SK-N-SH (cell line): ENCODE measurements at regions not wholly inside any gene's neighbourhood (a gene's known extent, or its start where the extent isn't known, plus 50 kb on each side); places are given as distances from the start of the nearest gene placed in this dataset.

Experiments
- CTCF ChIA-PET: fragments of 300-600, 350-600 bp; formaldehyde crosslinking; extraction: SDS; loops from one replicate; lab custom pipeline; 2021; lab: Yijun Ruan, JAX
- POLR2A ChIA-PET: fragments of 350-600 bp; sonication (Branson Sonifier 250); formaldehyde crosslinking; extraction: SDS; loops from one replicate; lab custom pipeline; 2020; ENCODE audit warnings: antibody characterized with exemption, inconsistent platforms; lab: Yijun Ruan, JAX
- DNase-seq: peaks from one replicate; pipeline ENCODE4 v3.0.0; 2012
- H2AFZ ChIP-seq: fragments of 200-600 bp; sonication (generic); 2 replicates; pipeline ENCODE4 v1.8.1; 2016; ENCODE audit warnings: antibody characterized with exemption, mild to moderate bottlenecking, low read depth
- H3F3A ChIP-seq: fragments of 200-600 bp; sonication (generic); replicated peaks from 2 replicates; pipeline ENCODE3; 2016; ENCODE audit warnings: antibody characterized with exemption, mild to moderate bottlenecking; ENCODE audit not compliant: insufficient read depth
- H3K27ac ChIP-seq, 2 experiments: fragments of 200-500 bp in 1 of 2; fragments of 200-600 bp in 1 of 2; sonication (Bioruptor generic) in 1 of 2; sonication (generic), shearing (Covaris generic) in 1 of 2; 2 replicates each; pipeline versions ENCODE4 v1.5.1 to v1.6.1; 2014 to 2016; ENCODE audit warnings: low read depth in 2 of 2, inconsistent platforms in 1 of 2, low read length in 1 of 2, mild to moderate bottlenecking in 1 of 2, mixed read lengths in 1 of 2
- H3K27me3 ChIP-seq: fragments of 200-600 bp; sonication (generic), shearing (Covaris generic); 2 replicates; pipeline ENCODE4 v1.6.1; 2016; ENCODE audit warnings: mixed run types; ENCODE audit not compliant: insufficient read depth
- H3K36me3 ChIP-seq, 2 experiments: fragments of 200-500 bp in 1 of 2; fragments of 200-600 bp in 1 of 2; sonication (Bioruptor generic) in 1 of 2; sonication (generic) in 1 of 2; replicated peaks in 1 of 2; 2 replicates each; pipeline versions ENCODE3 to v1.5.1; 2014 to 2016; ENCODE audit warnings: low read length in 1 of 2, mild to moderate bottlenecking in 1 of 2; ENCODE audit not compliant: insufficient read depth in 2 of 2, control insufficient read depth in 1 of 2
- H3K4me1 ChIP-seq, 2 experiments: fragments of 200-500 bp in 1 of 2; fragments of 200-600 bp in 1 of 2; sonication (Bioruptor generic) in 1 of 2; sonication (generic), shearing (Covaris generic) in 1 of 2; 2 replicates each; pipeline versions ENCODE4 v1.5.1 to v1.6.1; 2014 to 2016; ENCODE audit warnings: low read depth in 1 of 2, low read length in 1 of 2, mixed run types in 1 of 2; ENCODE audit not compliant: insufficient read depth in 2 of 2, control insufficient read depth in 1 of 2
- H3K4me2 ChIP-seq: fragments of 200-600 bp; sonication (generic), shearing (Covaris generic); 2 replicates; pipeline ENCODE4 v1.6.1; 2017; ENCODE audit warnings: mixed run types
- H3K4me3 ChIP-seq, 2 experiments: fragments of 200-500 bp in 1 of 2; fragments of 200-600 bp in 1 of 2; sonication (Bioruptor generic) in 1 of 2; sonication (generic), shearing (Covaris generic) in 1 of 2; 2 replicates each; pipeline versions ENCODE4 v1.5.1 to v1.8.1; 2014 to 2016; ENCODE audit warnings: low read depth in 2 of 2, inconsistent platforms in 1 of 2, low read length in 1 of 2, mild to moderate bottlenecking in 1 of 2, mixed read lengths in 1 of 2, moderate library complexity in 1 of 2
- H3K79me2 ChIP-seq: fragments of 200-600 bp; sonication (generic); 2 replicates; pipeline ENCODE4 v1.8.1; 2017; ENCODE audit warnings: mild to moderate bottlenecking; ENCODE audit not compliant: insufficient read depth
- H3K9ac ChIP-seq: fragments of 200-600 bp; sonication (generic); 2 replicates; pipeline ENCODE4 v1.6.1; 2017; ENCODE audit warnings: mixed run types
- H3K9me2 ChIP-seq: fragments of 200-600 bp; sonication (generic); 2 replicates; pipeline ENCODE4 v1.6.1; 2017; ENCODE audit warnings: mixed run types
- H3K9me3 ChIP-seq: fragments of 200-600 bp; sonication (generic); 2 replicates; pipeline ENCODE4 v1.6.1; 2017; ENCODE audit warnings: mixed run types, mild to moderate bottlenecking, moderate library complexity
- H4K20me1 ChIP-seq: fragments of 200-600 bp; sonication (generic); 2 replicates; pipeline ENCODE4 v1.6.1; 2017; ENCODE audit warnings: mild to moderate bottlenecking, mixed run types; ENCODE audit not compliant: insufficient read depth
- FOXJ3 ChIP-seq: sonication (generic); formaldehyde crosslinking; IDR thresholded peaks from 2 replicates; pipeline ENCODE4 v1.5.1; 2020; ENCODE audit warnings: mild to moderate bottlenecking, missing genetic modification reagents
- GABPA ChIP-seq: IDR thresholded peaks from 2 replicates; pipeline ENCODE4 v1.4.0; 2012; ENCODE audit warnings: low read depth, mild to moderate bottlenecking
- JUND ChIP-seq: IDR thresholded peaks from 2 replicates; pipeline ENCODE4 v1.4.0; 2012
- NRF1 ChIP-seq: IDR thresholded peaks from 2 replicates; pipeline ENCODE4 v1.6.1; 2012; ENCODE audit warnings: low read depth, mild to moderate bottlenecking, low read length
- POLR2AphosphoS5 ChIP-seq: IDR thresholded peaks from 2 replicates; pipeline ENCODE4 v1.6.1; 2012; ENCODE audit warnings: low read depth, low read length
- RAD21 ChIP-seq: IDR thresholded peaks from 2 replicates; pipeline ENCODE4 v1.6.1; 2012; ENCODE audit warnings: mild to moderate bottlenecking, low read length
- RCOR1 ChIP-seq: fragments of 150-350 bp; IDR thresholded peaks from 2 replicates; pipeline ENCODE4 v1.6.1; 2017; ENCODE audit warnings: antibody characterized with exemption, low read length
- SIN3A ChIP-seq: IDR thresholded peaks from 2 replicates; pipeline ENCODE4 v1.6.1; 2012; ENCODE audit warnings: low read depth, mild to moderate bottlenecking, low read length, moderate library complexity, borderline replicate concordance
- SMC3 ChIP-seq: IDR thresholded peaks from 2 replicates; pipeline ENCODE4 v1.6.1; 2012; ENCODE audit warnings: low read depth, low read length, improper control_type of control experiment
- TAF1 ChIP-seq: IDR thresholded peaks from 2 replicates; pipeline ENCODE4 v1.6.1; 2012; ENCODE audit warnings: low read depth, mild to moderate bottlenecking, low read length, moderate library complexity, borderline replicate concordance
- TCF12 ChIP-seq: IDR thresholded peaks from 2 replicates; pipeline ENCODE4 v1.4.0; 2012
- WGBS: methylation state at CpG from one replicate; pipeline ENCODE4 v1.1.6; 2017; ENCODE audit warnings: low lambda C conversion rate; 5-methylcytosine and 5-hydroxymethylcytosine counted together
- TF ChIP-seq, protein P1 (sequence below): fragments of 200-600 bp; sonication (generic); IDR thresholded peaks from 2 replicates; pipeline ENCODE4 v1.6.1; 2017; ENCODE audit warnings: antibody characterized with exemption, mild to moderate bottlenecking, moderate library complexity
- TF ChIP-seq, protein P2 (sequence below): IDR thresholded peaks from 2 replicates; pipeline ENCODE4 v1.4.0; 2012; ENCODE audit warnings: low read depth, borderline replicate concordance
- TF ChIP-seq, protein P3 (sequence below): fragments of 150-350 bp; IDR thresholded peaks from 2 replicates; pipeline ENCODE4 v1.6.1; 2016; ENCODE audit warnings: mild to moderate bottlenecking, low read depth, low read length
- TF ChIP-seq, protein P4 (sequence below): IDR thresholded peaks from 2 replicates; pipeline ENCODE4 v1.4.0; 2012; ENCODE audit warnings: low read depth

DNA sequence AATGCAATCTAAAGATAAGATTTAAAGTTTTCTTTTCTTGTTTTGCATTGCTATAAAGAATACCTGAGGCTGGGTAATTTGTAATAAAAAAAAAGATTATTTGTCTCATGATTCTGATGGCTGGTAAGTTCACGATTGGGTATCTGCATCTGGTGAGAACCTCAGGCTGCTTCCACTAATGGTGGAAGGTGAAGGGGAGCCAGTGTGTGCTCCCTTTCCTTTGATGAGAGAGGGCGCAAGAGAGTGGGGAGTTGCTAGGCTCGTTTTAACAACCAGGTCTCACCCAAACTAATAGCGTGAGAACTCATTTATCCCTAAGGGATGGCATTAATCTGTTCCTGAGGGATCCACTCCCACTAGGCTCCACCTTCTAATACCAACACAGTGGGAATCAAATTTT lies 353.2 kb downstream of the BTBD3 start:
- WGBS = 45% methylated on average over 4 of the region's 4 CpGs
- Histone ChIP-seq H2AFZ (no peak overlapping the region), H3K27me3 (no peaks in the 10 kb centered on the region), H3K9ac (no peak overlapping the region), H3K36me3 (no peaks in the 10 kb centered on the region), H4K20me1 (no peaks in the 10 kb centered on the region), H3K9me3 (no peaks in the 10 kb centered on the region), H3F3A (no peaks in the 10 kb centered on the region), H3K4me2 (no peak overlapping the region), H3K79me2 (no peaks in the 10 kb centered on the region), H3K4me1 (no peaks in the 10 kb centered on the region), H3K9me2 (no peaks in the 10 kb centered on the region), H3K27ac (no peak overlapping the region), H3K4me3 (no peak overlapping the region)
- ChIA-PET CTCF (no interaction called here), POLR2A (no interaction called here)
- DNase-seq = no peak
- TF ChIP-seq RCOR1 = no peak

DNA sequence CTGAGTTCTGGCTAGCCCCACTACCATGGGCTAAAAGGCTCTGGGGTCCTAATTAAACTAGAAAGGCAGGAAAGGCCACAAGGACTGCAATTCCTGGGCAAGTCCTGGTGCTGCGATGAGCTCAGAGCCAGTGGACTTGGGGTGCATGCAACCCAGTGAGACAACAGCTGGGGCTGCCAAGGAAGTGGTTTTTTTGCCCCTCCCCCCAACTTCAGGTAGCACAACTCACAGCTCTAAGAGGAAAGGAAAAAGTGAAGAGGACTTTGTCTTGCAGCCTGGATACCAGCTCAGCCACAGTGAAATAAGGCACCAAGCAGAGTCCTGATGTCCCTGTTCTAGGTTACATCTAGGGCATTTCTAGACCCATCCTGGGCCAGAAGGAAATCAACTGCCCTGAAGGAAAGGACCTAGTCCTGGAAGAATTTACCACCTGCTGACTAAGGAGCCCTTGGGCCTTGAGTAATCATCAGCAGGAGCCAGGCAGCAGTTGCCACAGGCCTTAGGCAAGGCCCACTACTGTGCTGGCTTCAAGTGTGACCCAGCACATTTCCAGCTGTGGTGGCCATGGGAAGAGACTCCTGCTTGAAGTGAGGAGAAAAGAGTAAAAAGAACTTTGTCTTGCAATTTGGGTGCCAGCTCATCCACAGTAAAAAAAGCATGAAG lies 358.4 kb downstream of the BTBD3 start:
- Histone ChIP-seq H4K20me1 (no peaks in the 10 kb centered on the region), H3K9me2 (no peaks in the 10 kb centered on the region), H3K27ac (no peak overlapping the region), H2AFZ (no peak overlapping the region), H3K36me3 (no peaks in the 10 kb centered on the region), H3K9me3 (0 out of 2 replicates have a peak, but pooled peaks cover 4% of the 10 kb centered on the region), H3K79me2 (no peaks in the 10 kb centered on the region), H3K4me2 (no peak overlapping the region), H3K4me3 (no peak overlapping the region), H3K9ac (no peak overlapping the region), H3K27me3 (no peaks in the 10 kb centered on the region), H3F3A (no peaks in the 10 kb centered on the region), H3K4me1 (no peaks in the 10 kb centered on the region)
- no peak for DNase-seq
- 17% methylated on average over 1 of the region's 1 CpG for WGBS
- TF ChIP-seq TCF12 (no peak), SIN3A (no peak), POLR2AphosphoS5 (no peak), SMC3 (no peak), NRF1 (no peak)
- TF ChIP-seq, protein P1, sequence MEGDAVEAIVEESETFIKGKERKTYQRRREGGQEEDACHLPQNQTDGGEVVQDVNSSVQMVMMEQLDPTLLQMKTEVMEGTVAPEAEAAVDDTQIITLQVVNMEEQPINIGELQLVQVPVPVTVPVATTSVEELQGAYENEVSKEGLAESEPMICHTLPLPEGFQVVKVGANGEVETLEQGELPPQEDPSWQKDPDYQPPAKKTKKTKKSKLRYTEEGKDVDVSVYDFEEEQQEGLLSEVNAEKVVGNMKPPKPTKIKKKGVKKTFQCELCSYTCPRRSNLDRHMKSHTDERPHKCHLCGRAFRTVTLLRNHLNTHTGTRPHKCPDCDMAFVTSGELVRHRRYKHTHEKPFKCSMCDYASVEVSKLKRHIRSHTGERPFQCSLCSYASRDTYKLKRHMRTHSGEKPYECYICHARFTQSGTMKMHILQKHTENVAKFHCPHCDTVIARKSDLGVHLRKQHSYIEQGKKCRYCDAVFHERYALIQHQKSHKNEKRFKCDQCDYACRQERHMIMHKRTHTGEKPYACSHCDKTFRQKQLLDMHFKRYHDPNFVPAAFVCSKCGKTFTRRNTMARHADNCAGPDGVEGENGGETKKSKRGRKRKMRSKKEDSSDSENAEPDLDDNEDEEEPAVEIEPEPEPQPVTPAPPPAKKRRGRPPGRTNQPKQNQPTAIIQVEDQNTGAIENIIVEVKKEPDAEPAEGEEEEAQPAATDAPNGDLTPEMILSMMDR = no peak
- ChIA-PET POLR2A (no interaction called here), CTCF (interaction anchor here (1.4 kb wide), 1 partner anchor 10 kb away, joined by 3 read pairs; no protein-coding TSS in a partner anchor)

DNA sequence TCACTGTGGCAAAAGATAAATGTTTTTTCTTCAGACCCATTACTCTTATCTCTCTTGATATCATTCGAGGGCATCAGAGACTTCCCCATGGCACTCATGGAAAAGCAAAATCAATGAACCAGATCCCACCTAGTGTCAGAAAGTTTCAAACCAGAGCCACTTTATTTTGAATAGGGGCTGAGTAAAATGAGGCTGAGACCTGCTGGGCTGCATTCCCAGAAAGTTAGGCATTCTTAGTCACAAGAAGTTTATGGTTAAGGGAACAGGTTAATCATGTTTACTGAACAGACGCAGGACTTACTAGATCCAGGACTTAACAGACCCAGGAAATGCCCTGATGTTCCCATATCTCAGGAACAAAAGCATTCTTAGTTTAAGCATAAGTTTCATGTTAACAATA lies 369.9 kb downstream of the BTBD3 start:
- H3K27ac ChIP-seq = no peak overlapping the region
- no peak overlapping the region for H2AFZ ChIP-seq
- no peaks in the 10 kb centered on the region for H3K9me2 ChIP-seq
- POLR2A ChIA-PET = no interaction called here
- H3K4me2 ChIP-seq = no peak overlapping the region
- H3K9ac ChIP-seq = no peak overlapping the region
- no peaks in the 10 kb centered on the region for H3K36me3 ChIP-seq
- no peak for DNase-seq
- CTCF ChIA-PET = no interaction called here
- H3K4me3 ChIP-seq = no peak overlapping the region
- WGBS = 23% methylated on average over 2 of the region's 2 CpGs
- H3K27me3 ChIP-seq = no peaks in the 10 kb centered on the region
- no peaks in the 10 kb centered on the region for H3K79me2 ChIP-seq
- no peaks in the 10 kb centered on the region for H3F3A ChIP-seq
- H3K9me3 ChIP-seq = no peaks in the 10 kb centered on the region
- H3K4me1 ChIP-seq = no peaks in the 10 kb centered on the region
- H4K20me1 ChIP-seq = no peaks in the 10 kb centered on the region
- no peak for TF ChIP-seq FOXJ3 (CRISPR knock-in tag)
- TF ChIP-seq GABPA = no peak
- TF ChIP-seq RCOR1 = no peak
- TF ChIP-seq, protein P2, sequence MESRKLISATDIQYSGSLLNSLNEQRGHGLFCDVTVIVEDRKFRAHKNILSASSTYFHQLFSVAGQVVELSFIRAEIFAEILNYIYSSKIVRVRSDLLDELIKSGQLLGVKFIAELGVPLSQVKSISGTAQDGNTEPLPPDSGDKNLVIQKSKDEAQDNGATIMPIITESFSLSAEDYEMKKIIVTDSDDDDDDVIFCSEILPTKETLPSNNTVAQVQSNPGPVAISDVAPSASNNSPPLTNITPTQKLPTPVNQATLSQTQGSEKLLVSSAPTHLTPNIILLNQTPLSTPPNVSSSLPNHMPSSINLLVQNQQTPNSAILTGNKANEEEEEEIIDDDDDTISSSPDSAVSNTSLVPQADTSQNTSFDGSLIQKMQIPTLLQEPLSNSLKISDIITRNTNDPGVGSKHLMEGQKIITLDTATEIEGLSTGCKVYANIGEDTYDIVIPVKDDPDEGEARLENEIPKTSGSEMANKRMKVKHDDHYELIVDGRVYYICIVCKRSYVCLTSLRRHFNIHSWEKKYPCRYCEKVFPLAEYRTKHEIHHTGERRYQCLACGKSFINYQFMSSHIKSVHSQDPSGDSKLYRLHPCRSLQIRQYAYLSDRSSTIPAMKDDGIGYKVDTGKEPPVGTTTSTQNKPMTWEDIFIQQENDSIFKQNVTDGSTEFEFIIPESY = no peak
- TF ChIP-seq POLR2AphosphoS5 = no peak
- TF ChIP-seq, protein P1 = no peak
- TF ChIP-seq RAD21 = no peak
- TF ChIP-seq, protein P3, sequence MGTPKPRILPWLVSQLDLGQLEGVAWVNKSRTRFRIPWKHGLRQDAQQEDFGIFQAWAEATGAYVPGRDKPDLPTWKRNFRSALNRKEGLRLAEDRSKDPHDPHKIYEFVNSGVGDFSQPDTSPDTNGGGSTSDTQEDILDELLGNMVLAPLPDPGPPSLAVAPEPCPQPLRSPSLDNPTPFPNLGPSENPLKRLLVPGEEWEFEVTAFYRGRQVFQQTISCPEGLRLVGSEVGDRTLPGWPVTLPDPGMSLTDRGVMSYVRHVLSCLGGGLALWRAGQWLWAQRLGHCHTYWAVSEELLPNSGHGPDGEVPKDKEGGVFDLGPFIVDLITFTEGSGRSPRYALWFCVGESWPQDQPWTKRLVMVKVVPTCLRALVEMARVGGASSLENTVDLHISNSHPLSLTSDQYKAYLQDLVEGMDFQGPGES = no peak
- no peak for TF ChIP-seq JUND
- TF ChIP-seq TAF1 = no peak
- TF ChIP-seq, protein P4, sequence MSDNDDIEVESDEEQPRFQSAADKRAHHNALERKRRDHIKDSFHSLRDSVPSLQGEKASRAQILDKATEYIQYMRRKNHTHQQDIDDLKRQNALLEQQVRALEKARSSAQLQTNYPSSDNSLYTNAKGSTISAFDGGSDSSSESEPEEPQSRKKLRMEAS = no peak
